Hematopoietic multipotent progenitor cell treated with erythropoietin and hydrocortisone succinate and interleukin-3 and kit ligand, for 4 days (in vitro differentiated cells): ENCODE measurements at regions not wholly inside any gene's neighbourhood (a gene's known extent, or its start where the extent isn't known, plus 50 kb on each side); places are given as distances from the start of the nearest gene placed in this dataset.

Experiments used
- DNase-seq: peaks from one replicate; pipeline ENCODE4 v3.0.0-alpha.2; 2015

GRCh38 chr18:29009250-29009803, 832.4 kb upstream of the CDH2 start:
- no peak for DNase-seq

GRCh38 chr18:29008809-29009208, 831.9 kb upstream of the CDH2 start:
- DNase-seq: no peak

- DNase-seq: no peak
Observed at GRCh38 chr18:29007986-29008654, 831.2 kb upstream of the CDH2 start.

- peak; percentile 67 for DNase-seq
Observed at GRCh38 chr18:29004921-29005320, 828.0 kb upstream of the CDH2 start.

DNA sequence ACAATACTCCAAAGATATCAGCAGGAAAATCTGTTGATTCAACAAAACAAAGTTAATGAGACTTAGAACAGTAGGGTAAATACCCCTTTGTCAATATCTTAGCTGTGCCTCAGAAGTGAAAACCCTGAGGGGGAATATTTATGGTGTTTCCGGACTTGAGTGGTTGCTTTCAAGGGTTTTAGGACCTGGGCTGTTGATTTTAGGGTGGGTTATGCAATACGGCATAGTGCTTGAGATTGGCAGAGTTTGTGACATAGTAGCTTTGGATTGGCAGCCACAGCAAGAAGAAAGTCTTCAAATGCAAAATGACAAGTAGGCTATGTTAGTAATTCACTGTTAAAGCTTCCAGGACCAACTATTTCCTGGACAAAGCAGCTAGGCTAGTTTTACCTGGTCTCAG, 826.3 kb upstream of the CDH2 start:
- DNase-seq: no peak

- no peak for DNase-seq
Observed at GRCh38 chr18:29002747-29003146, 825.8 kb upstream of the CDH2 start.

DNA sequence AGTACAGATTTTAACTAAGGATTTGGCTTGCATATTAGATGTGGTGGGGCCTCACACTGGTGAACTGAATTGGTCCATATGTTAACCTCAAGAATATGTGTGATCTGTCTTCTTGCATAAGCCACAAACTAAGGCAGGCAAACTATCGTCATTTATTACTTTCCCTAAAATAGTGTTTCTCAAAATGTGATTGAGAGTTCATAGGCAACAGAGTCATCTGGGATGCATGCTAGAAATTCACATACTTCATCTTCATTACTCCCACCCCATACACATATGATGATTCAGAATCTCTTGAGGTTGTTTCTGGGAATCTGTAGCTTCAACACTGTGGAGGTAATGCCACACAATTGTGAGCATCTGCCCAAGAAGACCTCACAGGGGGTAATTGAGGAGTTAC, 822.8 kb upstream of the CDH2 start:
- no peak for DNase-seq

DNA sequence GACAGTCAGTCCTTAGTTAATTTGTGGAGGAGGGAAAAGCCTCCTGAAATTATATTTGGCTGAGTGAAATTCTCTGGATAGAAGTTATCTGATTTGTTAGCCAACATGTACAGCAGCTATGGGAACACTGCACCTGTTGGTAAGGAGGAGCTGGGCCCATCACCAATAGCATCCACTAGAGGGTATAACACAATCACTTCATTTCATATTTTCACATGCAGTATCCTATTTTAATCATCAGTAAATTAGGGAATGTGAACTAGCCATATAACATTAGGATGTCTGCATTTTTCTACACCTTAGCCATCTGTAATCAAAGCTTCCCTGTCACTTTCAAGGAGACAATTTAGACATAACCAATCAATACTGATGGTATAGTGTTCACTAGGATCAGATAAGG, 818.4 kb upstream of the CDH2 start:
- DNase-seq: no peak

DNA sequence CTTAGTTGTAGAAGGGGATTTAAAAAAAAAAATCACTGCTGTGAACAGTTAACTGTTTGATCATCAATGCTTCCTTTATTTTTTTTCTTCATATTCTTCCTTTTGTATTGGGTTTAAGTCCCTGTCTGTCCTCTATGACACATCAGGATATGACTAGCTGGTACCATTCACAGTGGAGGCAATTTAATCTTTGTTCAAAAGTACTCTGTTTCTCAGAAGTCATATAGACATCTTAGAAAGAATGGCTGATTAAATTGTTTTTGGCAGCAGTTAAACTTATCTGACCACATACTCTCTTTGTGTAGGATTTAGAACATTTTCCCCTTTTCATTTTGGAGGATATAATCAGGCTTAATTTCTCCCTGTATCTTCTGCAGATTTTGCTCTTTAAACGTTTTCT, 807.8 kb upstream of the CDH2 start:
- no peak for DNase-seq

GRCh38 chr18:28974504-28974903, 797.6 kb upstream of the CDH2 start:
- no peak for DNase-seq

DNA sequence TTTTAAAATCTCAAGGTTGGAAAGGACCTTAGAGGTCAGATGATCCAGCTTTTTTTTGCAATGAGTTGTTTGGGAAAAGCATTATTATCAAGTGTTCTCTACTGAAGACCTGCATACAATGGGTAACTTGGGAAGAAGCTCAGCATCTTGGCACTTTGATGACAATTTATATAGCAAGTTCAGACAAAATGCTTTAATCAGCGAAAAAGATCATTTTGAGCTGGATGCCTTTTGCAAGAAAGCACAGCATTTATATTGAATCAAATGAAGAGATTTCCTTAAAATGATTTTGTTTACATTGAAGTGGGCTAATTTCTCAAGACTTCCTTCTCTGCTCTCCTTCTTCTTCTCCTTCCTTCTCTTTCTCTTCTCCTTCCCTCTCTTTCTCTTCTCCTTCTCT, 796.4 kb upstream of the CDH2 start:
- DNase-seq: no peak

- DNase-seq: no peak
Observed at GRCh38 chr18:28972333-28972907, 795.5 kb upstream of the CDH2 start.

- DNase-seq: no peak
Observed at GRCh38 chr18:28963481-28963880, 786.6 kb upstream of the CDH2 start.

DNA sequence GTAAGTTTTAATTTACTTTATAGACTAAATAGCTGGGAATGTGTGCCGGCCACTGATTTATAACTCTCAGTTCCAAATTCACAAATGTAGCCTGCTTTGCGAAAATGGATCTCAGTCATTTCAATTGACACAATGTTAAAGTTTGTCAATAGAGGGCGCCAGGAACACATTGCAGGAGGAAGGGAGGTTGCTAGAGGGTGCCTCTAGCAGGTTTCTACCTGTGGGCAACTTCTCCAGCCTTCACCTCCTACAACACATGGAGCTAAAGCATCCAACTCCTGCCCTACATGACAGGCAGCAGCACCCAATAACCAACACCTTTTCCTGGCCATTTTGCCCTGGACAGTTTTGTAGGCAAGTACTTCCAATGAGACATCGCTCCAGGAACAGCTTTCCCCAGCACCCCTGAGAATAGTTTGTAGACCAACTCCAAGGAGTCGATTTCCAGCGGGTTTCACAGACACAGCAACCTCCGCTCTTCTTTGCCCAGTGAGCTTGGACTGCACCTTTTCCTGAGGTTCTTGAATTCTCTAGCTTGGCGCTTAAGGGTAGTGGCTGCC, 784.8 kb upstream of the CDH2 start:
- DNase-seq: peak; percentile 66

GRCh38 chr18:28960146-28960545, 783.2 kb upstream of the CDH2 start:
- no peak for DNase-seq

GRCh38 chr18:28952339-28952738, 775.4 kb upstream of the CDH2 start:
- DNase-seq: no peak

DNA sequence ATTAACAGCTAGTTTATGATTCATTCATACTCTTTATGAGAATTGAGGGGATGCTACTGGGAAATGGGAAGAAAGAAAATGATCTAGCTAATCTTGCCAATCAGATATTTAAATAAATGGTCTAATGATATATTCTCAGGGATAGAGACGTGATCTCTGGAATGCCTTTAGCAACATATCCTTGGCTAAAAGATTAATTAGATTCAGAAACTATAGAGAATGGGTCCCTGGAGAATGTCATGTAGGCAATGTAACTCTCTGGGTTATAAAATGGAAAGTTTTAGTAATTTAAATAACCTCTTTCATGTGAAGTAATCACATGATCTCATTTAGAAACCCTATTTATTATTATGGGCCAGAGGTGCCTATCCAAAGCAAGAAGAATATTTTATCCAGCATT, 771.0 kb upstream of the CDH2 start:
- DNase-seq: no peak

GRCh38 chr18:28946471-28946870, 769.5 kb upstream of the CDH2 start:
- DNase-seq: no peak

DNA sequence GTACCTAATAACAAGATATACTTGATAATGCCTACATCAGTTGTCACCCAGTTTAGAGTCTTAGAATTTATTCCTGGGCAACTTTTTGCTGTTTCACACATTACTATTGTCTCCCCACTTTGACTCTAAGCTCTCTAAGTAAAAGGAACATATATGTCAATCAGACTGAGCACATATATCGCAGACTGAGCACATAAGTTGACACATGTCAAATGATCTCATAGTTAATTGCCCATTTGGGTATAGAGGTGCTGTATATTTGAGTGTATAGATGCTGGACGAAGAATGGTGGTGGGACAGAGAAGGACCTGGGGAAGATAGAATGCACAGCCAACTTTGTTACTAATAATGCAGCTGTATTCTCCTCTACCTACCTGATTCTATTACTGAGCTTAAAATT, 746.0 kb upstream of the CDH2 start:
- no peak for DNase-seq

- DNase-seq: no peak
Observed at GRCh38 chr18:28916456-28916855, 739.5 kb upstream of the CDH2 start.

- peak; percentile 84 for DNase-seq
Observed at GRCh38 chr18:28905509-28905908, 728.6 kb upstream of the CDH2 start.

DNA sequence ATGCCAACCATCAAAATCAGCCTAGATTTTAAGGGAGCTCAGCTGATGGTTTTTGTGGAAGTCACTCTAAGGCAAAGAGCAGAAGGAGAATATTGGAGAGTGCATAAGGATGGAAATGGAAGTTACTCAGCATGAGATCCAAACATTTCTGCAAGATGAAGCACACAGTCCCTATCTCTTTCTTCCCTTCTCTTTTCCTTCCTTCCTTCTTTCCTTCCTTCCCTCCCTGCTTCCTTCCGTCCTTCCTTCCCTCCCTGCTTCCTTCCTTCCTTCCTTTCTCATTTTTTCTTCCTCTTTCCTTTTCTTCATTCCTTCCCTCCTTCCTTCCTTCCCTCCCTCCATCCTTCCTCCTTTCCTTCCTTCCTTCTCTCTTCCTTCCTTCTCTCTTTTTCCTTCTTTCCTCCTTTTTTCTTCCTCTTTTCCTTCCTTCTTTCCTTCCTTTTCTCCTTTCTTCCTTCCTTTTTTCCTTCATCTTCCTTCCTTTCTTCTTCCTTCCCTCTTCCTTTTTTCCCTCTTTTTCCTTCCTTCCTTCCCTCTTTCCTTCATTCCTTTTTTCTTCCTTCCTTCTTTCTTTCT, 727.9 kb upstream of the CDH2 start:
- no peak for DNase-seq

GRCh38 chr18:28903306-28903705, 726.4 kb upstream of the CDH2 start:
- DNase-seq: no peak

GRCh38 chr18:28890791-28891190, 713.9 kb upstream of the CDH2 start:
- DNase-seq: no peak
